OCI-LY3 (cell line): ENCODE measurements at regions not wholly inside any gene's neighbourhood (a gene's known extent, or its start where the extent isn't known, plus 50 kb on each side); places are given as distances from the start of the nearest gene placed in this dataset.

Experiments used
- EZH2phosphoT487 ChIP-seq: fragments of 200-600 bp; shearing (Covaris generic); IDR thresholded peaks from 2 replicates; pipeline ENCODE4 v1.6.1; 2018; ENCODE audit warnings: antibody characterized with exemption, mixed run types, low read depth
- TF ChIP-seq, protein P1 (sequence below): fragments of 200-600, 300-600 bp; sonication (generic); IDR thresholded peaks from 2 replicates; pipeline ENCODE4 v1.5.1; 2014; ENCODE audit warnings: antibody characterized with exemption, low read length, low read depth

DNA sequence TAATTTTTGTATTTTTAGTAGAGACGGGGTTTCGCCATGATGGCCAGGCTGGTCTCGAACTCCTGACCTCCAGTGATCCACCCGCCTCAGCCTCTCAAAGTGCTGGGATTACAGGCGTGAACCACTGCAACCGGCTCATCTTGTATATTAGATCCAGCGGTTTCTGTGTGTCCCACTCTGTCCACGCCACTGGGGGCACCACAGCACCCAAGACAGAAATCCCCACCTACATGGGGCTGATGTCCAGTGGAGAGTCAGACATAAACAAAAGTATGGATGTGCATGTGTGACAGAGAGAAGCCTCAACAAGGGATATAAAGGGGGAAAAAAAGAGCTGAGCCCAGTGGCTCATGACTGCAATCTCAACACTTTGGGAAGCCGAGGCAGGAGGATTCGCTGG lies 65.8 kb upstream of the ADGRE5 start:
- no peak for TF ChIP-seq EZH2phosphoT487
- TF ChIP-seq, protein P1, sequence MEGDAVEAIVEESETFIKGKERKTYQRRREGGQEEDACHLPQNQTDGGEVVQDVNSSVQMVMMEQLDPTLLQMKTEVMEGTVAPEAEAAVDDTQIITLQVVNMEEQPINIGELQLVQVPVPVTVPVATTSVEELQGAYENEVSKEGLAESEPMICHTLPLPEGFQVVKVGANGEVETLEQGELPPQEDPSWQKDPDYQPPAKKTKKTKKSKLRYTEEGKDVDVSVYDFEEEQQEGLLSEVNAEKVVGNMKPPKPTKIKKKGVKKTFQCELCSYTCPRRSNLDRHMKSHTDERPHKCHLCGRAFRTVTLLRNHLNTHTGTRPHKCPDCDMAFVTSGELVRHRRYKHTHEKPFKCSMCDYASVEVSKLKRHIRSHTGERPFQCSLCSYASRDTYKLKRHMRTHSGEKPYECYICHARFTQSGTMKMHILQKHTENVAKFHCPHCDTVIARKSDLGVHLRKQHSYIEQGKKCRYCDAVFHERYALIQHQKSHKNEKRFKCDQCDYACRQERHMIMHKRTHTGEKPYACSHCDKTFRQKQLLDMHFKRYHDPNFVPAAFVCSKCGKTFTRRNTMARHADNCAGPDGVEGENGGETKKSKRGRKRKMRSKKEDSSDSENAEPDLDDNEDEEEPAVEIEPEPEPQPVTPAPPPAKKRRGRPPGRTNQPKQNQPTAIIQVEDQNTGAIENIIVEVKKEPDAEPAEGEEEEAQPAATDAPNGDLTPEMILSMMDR: no peak
